NB4 (cell line): ENCODE measurements at regions not wholly inside any gene's neighbourhood (a gene's known extent, or its start where the extent isn't known, plus 50 kb on each side); places are given as distances from the start of the nearest gene placed in this dataset.

Source experiments
- DNase-seq: peaks from one replicate; pipeline ENCODE4 v3.0.0; 2010; ENCODE audit warnings: low read depth
- H3K4me3 ChIP-seq: one replicate; pipeline ENCODE4 v1.5.1; 2011; ENCODE audit warnings: mild to moderate bottlenecking, low read depth, low read length, moderate library complexity
- CTCF ChIP-seq: IDR thresholded peaks from one replicate; pipeline ENCODE4 v1.5.1; 2012; ENCODE audit warnings: low read depth, low read length
- MAX ChIP-seq: IDR thresholded peaks from 2 replicates; pipeline ENCODE4 v1.6.1; 2011; ENCODE audit warnings: low read depth, low read length
- MYC ChIP-seq: IDR thresholded peaks from 2 replicates; pipeline ENCODE4 v1.6.1; 2011; ENCODE audit warnings: low read depth, low read length
- POLR2A ChIP-seq: IDR thresholded peaks from 2 replicates; pipeline ENCODE4 v1.6.1; 2011; ENCODE audit warnings: mild to moderate bottlenecking; ENCODE audit not compliant: insufficient read length; ENCODE audit errors: extremely low read depth

- TF ChIP-seq MAX, result no peak
- no peak for TF ChIP-seq MYC
- no peak for TF ChIP-seq CTCF
- TF ChIP-seq POLR2A, result no peak
- no peak for DNase-seq
- no peak overlapping the region for H3K4me3 ChIP-seq
These were observed 80.9 kb upstream of the TYRP1 start for GRCh38 chr9:12612211-12612770.

- no peak for DNase-seq
- TF ChIP-seq MYC (no peak), POLR2A (no peak), MAX (no peak), CTCF (no peak)
- H3K4me3 ChIP-seq, result no peak overlapping the region
These were observed 80.1 kb upstream of the TYRP1 start for GRCh38 chr9:12613071-12613470.

GRCh38 chr9:12614488-12614887 is 78.7 kb upstream of the TYRP1 start:
- DNase-seq, result no peak
- no peak overlapping the region for H3K4me3 ChIP-seq
- no peak for TF ChIP-seq MAX
- TF ChIP-seq CTCF, result no peak
- no peak for TF ChIP-seq POLR2A
- no peak for TF ChIP-seq MYC

GRCh38 chr9:12618956-12619355 is 74.2 kb upstream of the TYRP1 start:
- no peak for DNase-seq
- no peak overlapping the region for H3K4me3 ChIP-seq
- no peak for TF ChIP-seq MYC
- no peak for TF ChIP-seq POLR2A
- TF ChIP-seq MAX, result no peak
- TF ChIP-seq CTCF, result no peak

- no peak for TF ChIP-seq POLR2A
- DNase-seq, result no peak
- H3K4me3 ChIP-seq, result no peak overlapping the region
These were observed 67.3 kb upstream of the TYRP1 start for GRCh38 chr9:12625844-12626243.

- no peak overlapping the region for H3K4me3 ChIP-seq
- TF ChIP-seq CTCF (no peak), MAX (no peak), MYC (no peak), POLR2A (no peak)
- no peak for DNase-seq
These were observed 66.1 kb upstream of the TYRP1 start for GRCh38 chr9:12627096-12627495.
